HEK293 (cell line): ENCODE measurements at regions not wholly inside any gene's neighbourhood (a gene's known extent, or its start where the extent isn't known, plus 50 kb on each side); places are given as distances from the start of the nearest gene placed in this dataset.

Source experiments
- CTCF ChIA-PET: fragments of 350-600 bp; formaldehyde crosslinking; extraction: SDS; loops from one replicate; lab custom pipeline; 2021; ENCODE audit warnings: antibody characterized with exemption; lab: Yijun Ruan, JAX
- POLR2A ChIA-PET: fragments of 300-600 bp; formaldehyde crosslinking; extraction: SDS; loops from one replicate; lab custom pipeline; 2020; ENCODE audit warnings: antibody characterized with exemption, inconsistent platforms; lab: Yijun Ruan, JAX
- H3K27ac ChIP-seq: fragments of 200-500 bp; sonication (Bioruptor generic); 2 replicates; pipeline ENCODE4 v1.5.1; 2014; ENCODE audit warnings: low read depth, low read length, control low read depth, inconsistent platforms; ENCODE audit errors: extremely low read depth
- H3K36me3 ChIP-seq, 2 experiments: fragments of 200-500 bp in 1 of 2; sonication (Bioruptor generic) in 1 of 2; 1 replicate in 1 of 2; 2 replicates in 1 of 2; pipeline ENCODE4 v1.5.1; 2014 to 2017; ENCODE audit warnings: inconsistent platforms in 2 of 2, low read length in 2 of 2; ENCODE audit not compliant: control insufficient read depth in 2 of 2, insufficient read depth in 1 of 2
- H3K4me1 ChIP-seq: fragments of 200-500 bp; sonication (Bioruptor generic); 2 replicates; pipeline ENCODE4 v1.5.1; 2014; ENCODE audit warnings: mild to moderate bottlenecking, low read length, inconsistent platforms; ENCODE audit not compliant: control insufficient read depth, insufficient read depth
- H3K4me3 ChIP-seq: 2 replicates; pipeline ENCODE4 v1.5.1; 2011; ENCODE audit warnings: low read depth, mild to moderate bottlenecking, control low read depth, low read length, moderate library complexity
- H3K9me3 ChIP-seq: fragments of 200-500 bp; sonication (Bioruptor generic); 2 replicates; pipeline ENCODE4 v1.5.1; 2014; ENCODE audit warnings: low read depth, low read length, inconsistent platforms; ENCODE audit not compliant: control insufficient read depth, insufficient read depth
- BCL11A ChIP-seq: fragments of 450-650 bp; formaldehyde crosslinking; IDR thresholded peaks from 2 replicates; pipeline ENCODE4 v1.5.1; 2016; ENCODE audit warnings: low read depth, missing biosample characterization, missing genetic modification characterization
- HOXA7 ChIP-seq: sonication (generic); formaldehyde crosslinking; IDR thresholded peaks from 2 replicates; pipeline ENCODE4 v1.8.1; 2022; ENCODE audit warnings: missing genetic modification reagents, borderline replicate concordance
- KLF1 ChIP-seq: fragments of 450-650 bp; formaldehyde crosslinking; IDR thresholded peaks from 2 replicates; pipeline ENCODE4 v1.5.1; 2016; ENCODE audit warnings: missing biosample characterization, missing genetic modification characterization
- OSR2 ChIP-seq: fragments of 450-650 bp; formaldehyde crosslinking; IDR thresholded peaks from 2 replicates; pipeline ENCODE4 v1.5.1; 2016; ENCODE audit warnings: missing biosample characterization, missing genetic modification characterization
- SCRT1 ChIP-seq: fragments of 450-650 bp; formaldehyde crosslinking; IDR thresholded peaks from 2 replicates; pipeline ENCODE4 v1.5.1; 2016; ENCODE audit warnings: missing biosample characterization, missing genetic modification characterization, borderline replicate concordance
- SCRT2 ChIP-seq: fragments of 450-650 bp; formaldehyde crosslinking; IDR thresholded peaks from 2 replicates; pipeline ENCODE4 v1.5.1; 2016; ENCODE audit warnings: missing biosample characterization, missing genetic modification characterization
- SP2 ChIP-seq: fragments of 450-650 bp; formaldehyde crosslinking; IDR thresholded peaks from 2 replicates; pipeline ENCODE4 v1.5.1; 2016; ENCODE audit warnings: missing biosample characterization, missing genetic modification characterization
- SP7 ChIP-seq: fragments of 450-650 bp; formaldehyde crosslinking; IDR thresholded peaks from 2 replicates; pipeline ENCODE4 v1.5.1; 2016; ENCODE audit warnings: missing biosample characterization, missing genetic modification characterization
- YY2 ChIP-seq: fragments of 450-650 bp; formaldehyde crosslinking; IDR thresholded peaks from 2 replicates; pipeline ENCODE4 v1.5.1; 2016; ENCODE audit warnings: missing biosample characterization, missing genetic modification characterization
- ZBTB44 ChIP-seq: fragments of 450-650 bp; IDR thresholded peaks from 2 replicates; pipeline ENCODE4 v1.5.1; 2018; ENCODE audit warnings: missing biosample characterization, mild to moderate bottlenecking, missing genetic modification characterization
- ZNF18 ChIP-seq: fragments of 450-650 bp; formaldehyde crosslinking; IDR thresholded peaks from 2 replicates; pipeline ENCODE4 v1.5.1; 2016; ENCODE audit warnings: missing biosample characterization, missing genetic modification characterization
- ZNF184 ChIP-seq: fragments of 450-650 bp; IDR thresholded peaks from 2 replicates; pipeline ENCODE4 v1.5.1; 2018; ENCODE audit warnings: missing biosample characterization, mild to moderate bottlenecking, missing genetic modification characterization
- ZNF239 ChIP-seq: fragments of 450-650 bp; formaldehyde crosslinking; IDR thresholded peaks from 2 replicates; pipeline ENCODE4 v1.5.1; 2016; ENCODE audit warnings: missing biosample characterization, missing genetic modification characterization
- ZNF366 ChIP-seq: fragments of 450-650 bp; formaldehyde crosslinking; conservative IDR thresholded peaks from 2 replicates; pipeline ENCODE4 v1.5.1; 2016; ENCODE audit warnings: missing biosample characterization, missing genetic modification characterization
- ZNF398 ChIP-seq: fragments of 450-650 bp; formaldehyde crosslinking; IDR thresholded peaks from 2 replicates; pipeline ENCODE4 v1.5.1; 2017; ENCODE audit warnings: missing biosample characterization, missing genetic modification characterization
- ZNF48 ChIP-seq: fragments of 450-650 bp; formaldehyde crosslinking; IDR thresholded peaks from 2 replicates; pipeline ENCODE4 v1.5.1; 2016; ENCODE audit warnings: missing biosample characterization, missing genetic modification characterization
- ZNF488 ChIP-seq: fragments of 450-650 bp; formaldehyde crosslinking; IDR thresholded peaks from 2 replicates; pipeline ENCODE4 v1.5.1; 2016; ENCODE audit warnings: missing biosample characterization, missing genetic modification characterization
- ZNF548 ChIP-seq: fragments of 450-650 bp; formaldehyde crosslinking; IDR thresholded peaks from 2 replicates; pipeline ENCODE4 v1.5.1; 2016; ENCODE audit warnings: missing biosample characterization, missing genetic modification characterization
- ZNF549 ChIP-seq: fragments of 450-650 bp; IDR thresholded peaks from 2 replicates; pipeline ENCODE4 v1.5.1; 2018; ENCODE audit warnings: missing biosample characterization, missing genetic modification characterization, mild to moderate bottlenecking, inconsistent platforms, moderate library complexity
- ZNF596 ChIP-seq: fragments of 450-650 bp; IDR thresholded peaks from 2 replicates; pipeline ENCODE4 v1.5.0; 2018; ENCODE audit warnings: missing biosample characterization, mild to moderate bottlenecking, missing genetic modification characterization, moderate library complexity
- ZNF610 ChIP-seq: fragments of 450-650 bp; formaldehyde crosslinking; IDR thresholded peaks from 2 replicates; pipeline ENCODE4 v1.5.1; 2016; ENCODE audit warnings: missing biosample characterization, missing genetic modification characterization, borderline replicate concordance
- ZNF623 ChIP-seq: fragments of 450-650 bp; formaldehyde crosslinking; IDR thresholded peaks from 2 replicates; pipeline ENCODE4 v1.5.1; 2016; ENCODE audit warnings: missing biosample characterization, missing genetic modification characterization
- ZNF664 ChIP-seq: fragments of 450-650 bp; formaldehyde crosslinking; IDR thresholded peaks from 2 replicates; pipeline ENCODE4 v1.5.1; 2016; ENCODE audit warnings: missing biosample characterization, missing genetic modification characterization
- ZNF701 ChIP-seq: fragments of 450-650 bp; formaldehyde crosslinking; IDR thresholded peaks from 2 replicates; pipeline ENCODE4 v1.5.1; 2016; ENCODE audit warnings: missing biosample characterization, missing genetic modification characterization

GRCh38 chr2:607172-607571 is 70.0 kb downstream of the TMEM18 start:
- Histone ChIP-seq H3K27ac (no peak overlapping the region), H3K4me1 (no peaks in the 10 kb centered on the region), H3K9me3 (no peaks in the 10 kb centered on the region), H3K36me3 (no peaks in the 10 kb centered on the region), H3K4me3 (no peak overlapping the region)
- ChIA-PET CTCF (no interaction called here), POLR2A (no interaction called here)
- TF ChIP-seq ZNF548 (tag by site-specific recombination) (no peak), SP7 (no peak), ZNF623 (tag by site-specific recombination) (no peak), SCRT2 (tag by site-specific recombination) (peak; percentile 57), YY2 (tag by site-specific recombination) (no peak), BCL11A (tag by site-specific recombination) (no peak), SCRT1 (peak; percentile 36; the same call in 1 of the 2 replicates), ZNF549 (no peak)

GRCh38 chr2:605674-606608 is 71.3 kb downstream of the TMEM18 start:
- Histone ChIP-seq H3K36me3 (no peaks in the 10 kb centered on the region), H3K27ac (no peak overlapping the region), H3K9me3 (no peaks in the 10 kb centered on the region), H3K4me3 (no peak overlapping the region), H3K4me1 (no peaks in the 10 kb centered on the region)
- ChIA-PET POLR2A (no interaction called here), CTCF (no interaction called here)
- TF ChIP-seq ZNF664 (tag by site-specific recombination) = no peak
- TF ChIP-seq ZNF184 = no peak
- no peak for TF ChIP-seq ZNF398 (tag by site-specific recombination)

GRCh38 chr2:604854-605524 is 72.2 kb downstream of the TMEM18 start:
- TF ChIP-seq ZNF48 (tag by site-specific recombination) (no peak), ZBTB44 (tag by site-specific recombination) (no peak), ZNF610 (no peak), HOXA7 (CRISPR knock-in tag) (no peak), ZNF18 (tag by site-specific recombination) (peak; percentile 83), ZNF239 (tag by site-specific recombination) (peak; percentile 72; the same call in 1 of the 2 replicates), ZNF596 (tag by site-specific recombination) (no peak), OSR2 (tag by site-specific recombination) (no peak), ZNF488 (no peak), YY2 (tag by site-specific recombination) (no peak), ZNF549 (no peak), KLF1 (tag by site-specific recombination) (no peak), SP2 (tag by site-specific recombination) (no peak), ZNF701 (tag by site-specific recombination) (no peak), ZNF366 (tag by site-specific recombination) (no peak)
- Histone ChIP-seq H3K4me1 (no peaks in the 10 kb centered on the region), H3K36me3 (no peaks in the 10 kb centered on the region), H3K9me3 (no peaks in the 10 kb centered on the region), H3K27ac (no peak overlapping the region), H3K4me3 (no peak overlapping the region)
- ChIA-PET POLR2A (no interaction called here), CTCF (no interaction called here)
